SK-MEL-5 (cell line): ENCODE measurements at regions not wholly inside any gene's neighbourhood (a gene's known extent, or its start where the extent isn't known, plus 50 kb on each side); places are given as distances from the start of the nearest gene placed in this dataset.

Experiments used
- DNase-seq: peaks from one replicate; pipeline ENCODE4 v3.0.0-alpha.2; 2016; ENCODE audit warnings: low read depth, low spot score
- in situ Hi-C: cut with HindIII; loops from 2 replicates; pipeline ENCODE4 v1.10.0; 2016; ENCODE audit warnings: low sequenced_read_pairs, high pct_unique_total_duplicates, low pct_unique_long_range_greater_than_20kb

DNA sequence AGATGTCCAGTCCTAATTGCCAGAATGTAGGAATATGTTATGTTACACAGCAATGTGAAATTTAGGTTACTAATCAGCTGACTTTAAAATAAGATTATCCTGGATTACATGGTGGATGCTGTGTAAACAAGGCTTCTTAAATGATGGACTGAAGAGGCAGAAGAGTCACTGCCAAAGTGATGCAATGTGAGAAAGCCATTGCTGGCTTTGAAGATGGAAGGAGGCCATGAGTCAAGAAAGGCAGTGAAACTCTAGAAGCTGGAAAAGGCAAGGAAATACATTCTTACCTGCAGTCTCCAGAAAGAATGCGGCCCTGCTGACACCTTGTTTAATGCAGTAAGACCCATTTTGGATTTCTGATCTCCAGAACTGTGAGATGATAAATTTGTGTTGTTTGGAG lies 179.1 kb upstream of the ZPLD1 start:
- no peak for DNase-seq
- in situ Hi-C loops: no loop called here

DNA sequence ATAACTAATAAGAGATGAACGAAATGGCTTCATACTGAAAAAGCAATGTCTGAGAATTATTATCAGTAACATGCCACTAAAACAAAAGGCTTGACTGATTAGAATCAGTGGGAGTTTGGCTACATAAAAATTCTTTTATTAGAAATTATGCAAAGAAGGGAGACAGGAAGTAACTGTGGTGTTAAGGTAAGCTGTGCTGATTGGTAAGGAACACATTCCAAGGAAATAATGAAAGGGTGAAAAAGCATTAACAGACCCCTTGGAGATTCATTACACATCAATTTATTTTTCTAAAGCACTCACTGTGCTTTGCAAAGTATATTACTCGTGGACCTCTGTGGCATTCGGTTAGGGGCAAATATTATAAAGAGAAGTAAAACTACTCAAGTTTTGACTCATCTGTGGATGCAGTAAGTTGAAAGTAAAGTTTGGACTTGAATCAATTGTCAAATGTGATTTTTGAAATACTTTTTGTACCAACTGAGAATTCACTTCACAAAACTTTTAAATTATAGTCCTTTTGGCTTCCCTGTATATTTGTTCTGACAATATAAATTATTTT lies 176.1 kb upstream of the ZPLD1 start:
- in situ Hi-C loops: no loop called here
- DNase-seq: peak; percentile 59

DNA sequence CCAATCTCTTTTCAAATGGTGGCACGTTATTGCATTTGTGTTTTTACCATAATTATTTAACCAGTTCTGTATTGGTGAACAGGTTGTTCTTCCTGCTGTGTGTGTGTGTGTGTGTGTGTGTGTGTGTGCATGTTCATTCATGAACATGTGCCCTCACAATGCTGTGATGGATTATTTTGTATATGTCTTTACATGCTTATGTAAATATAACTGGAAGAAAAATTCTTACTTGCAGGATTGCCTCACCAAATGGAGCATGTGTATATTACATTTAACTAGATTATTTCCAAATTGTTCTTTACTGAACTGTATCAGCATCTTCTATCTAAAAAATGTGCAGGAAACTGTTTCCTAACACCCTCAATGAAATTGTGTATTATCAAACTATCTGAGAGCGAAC lies 175.2 kb upstream of the ZPLD1 start:
- DNase-seq: no peak
- in situ Hi-C loops: no loop called here

DNA sequence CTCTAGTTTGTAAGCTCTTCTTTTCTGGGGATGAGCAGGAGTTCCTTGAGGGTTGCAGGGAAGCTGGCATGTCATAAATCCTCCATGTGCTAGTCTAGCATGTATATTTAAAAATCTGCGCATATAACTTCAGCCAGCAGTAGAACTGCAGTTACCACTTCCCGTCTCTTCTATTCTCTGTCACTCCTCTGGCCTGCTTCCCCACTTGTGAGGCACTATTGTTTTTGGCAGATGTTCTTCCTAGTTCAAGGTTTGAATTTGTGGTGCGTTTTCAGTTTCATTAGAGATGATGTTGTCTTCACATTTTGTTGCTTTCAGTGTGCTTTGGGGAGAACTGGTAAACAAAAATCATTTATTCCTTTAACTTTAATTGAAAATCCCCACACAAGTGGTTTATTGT lies 169.1 kb upstream of the ZPLD1 start:
- in situ Hi-C loops: no loop called here
- DNase-seq: no peak

DNA sequence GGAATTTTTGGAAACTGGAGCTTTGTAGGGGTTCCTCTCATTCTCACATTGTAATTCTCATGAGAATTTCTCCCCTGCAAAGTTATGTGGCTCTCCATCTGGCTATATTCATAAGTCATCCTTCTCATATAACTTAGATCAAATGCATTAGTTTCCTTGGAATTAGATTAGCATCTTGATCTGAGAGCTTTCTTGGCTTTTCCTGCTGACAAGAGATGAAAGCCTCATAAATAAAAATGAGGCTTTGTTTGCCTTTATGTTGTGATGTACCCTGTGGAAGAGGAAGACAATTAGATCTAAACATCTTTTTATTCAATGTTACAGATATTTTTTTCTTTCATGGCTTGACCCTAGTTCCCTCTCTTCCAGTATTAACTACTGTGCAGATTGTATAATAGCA lies 165.4 kb upstream of the ZPLD1 start:
- no peak for DNase-seq
- in situ Hi-C loops: no loop called here

DNA sequence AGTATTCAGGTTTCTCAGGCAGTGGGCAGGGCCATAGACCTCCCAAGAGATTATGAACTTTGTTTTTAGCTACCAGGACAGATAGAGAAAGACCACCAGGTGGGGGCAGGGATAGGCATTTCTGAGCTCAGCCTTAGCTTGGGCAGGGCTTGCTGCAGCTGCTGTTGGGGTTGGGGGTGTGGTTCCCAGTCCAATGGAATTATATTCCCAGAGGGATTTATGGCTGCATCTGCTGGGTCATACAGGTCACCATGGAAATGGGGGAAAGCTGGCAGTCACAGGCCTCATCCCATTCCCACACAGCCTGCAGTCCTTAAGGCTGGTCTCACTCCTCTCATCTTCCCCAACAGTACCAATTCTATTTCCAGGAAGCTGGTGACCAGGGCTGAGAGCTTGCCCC lies 144.6 kb upstream of the ZPLD1 start:
- in situ Hi-C loops: no loop called here
- DNase-seq: no peak

DNA sequence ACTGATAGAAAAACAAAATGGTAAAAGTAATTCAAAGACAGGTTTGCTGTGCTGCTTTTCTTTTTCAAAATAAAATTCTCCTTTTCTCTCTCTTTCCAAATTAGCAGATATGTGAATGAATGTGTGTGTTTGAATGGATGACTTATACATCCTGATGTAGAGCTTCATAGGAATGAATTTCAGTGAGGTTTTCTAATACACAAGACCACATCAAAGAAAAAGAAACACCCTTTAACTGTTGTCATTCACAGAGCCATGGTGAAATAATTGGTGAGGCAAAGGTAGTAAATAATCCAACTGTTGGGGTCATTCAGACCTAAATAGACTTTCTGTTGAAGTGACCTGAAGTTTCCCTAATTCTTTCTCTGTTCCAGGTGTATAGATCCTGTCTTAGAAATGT lies 139.1 kb upstream of the ZPLD1 start:
- in situ Hi-C loops: no loop called here

DNA sequence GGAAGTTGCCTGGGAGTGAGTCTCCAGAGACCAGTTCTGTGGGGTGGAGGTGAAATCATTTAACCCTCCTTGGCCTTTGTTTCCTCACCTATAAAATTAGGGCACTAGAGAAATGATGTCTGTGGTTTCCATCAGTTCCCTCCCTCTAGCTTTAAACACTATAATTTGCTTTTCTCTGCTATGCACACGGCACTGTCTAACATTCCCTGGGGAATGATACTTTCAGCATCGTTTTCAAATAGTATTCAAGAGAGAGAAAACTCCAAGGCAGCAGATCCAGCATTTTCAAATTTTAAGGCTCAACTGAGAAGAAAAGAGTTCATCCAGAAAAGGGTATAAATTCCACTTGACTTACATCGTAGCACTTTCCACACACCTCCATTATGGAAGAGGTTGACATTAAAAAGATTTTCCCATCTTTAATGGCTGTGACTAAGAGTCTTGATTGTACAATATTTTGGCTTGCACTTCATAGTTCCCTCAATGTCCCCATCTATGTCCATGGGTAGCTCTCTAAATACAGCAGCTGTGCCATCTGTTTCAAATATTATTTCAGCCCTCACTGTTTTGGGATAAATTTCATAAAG lies 137.7 kb upstream of the ZPLD1 start:
- in situ Hi-C loops: no loop called here
- no peak for DNase-seq

More for the DNA sequence above, 139.1 kb upstream of the ZPLD1 start:
- DNase-seq: no peak

DNA sequence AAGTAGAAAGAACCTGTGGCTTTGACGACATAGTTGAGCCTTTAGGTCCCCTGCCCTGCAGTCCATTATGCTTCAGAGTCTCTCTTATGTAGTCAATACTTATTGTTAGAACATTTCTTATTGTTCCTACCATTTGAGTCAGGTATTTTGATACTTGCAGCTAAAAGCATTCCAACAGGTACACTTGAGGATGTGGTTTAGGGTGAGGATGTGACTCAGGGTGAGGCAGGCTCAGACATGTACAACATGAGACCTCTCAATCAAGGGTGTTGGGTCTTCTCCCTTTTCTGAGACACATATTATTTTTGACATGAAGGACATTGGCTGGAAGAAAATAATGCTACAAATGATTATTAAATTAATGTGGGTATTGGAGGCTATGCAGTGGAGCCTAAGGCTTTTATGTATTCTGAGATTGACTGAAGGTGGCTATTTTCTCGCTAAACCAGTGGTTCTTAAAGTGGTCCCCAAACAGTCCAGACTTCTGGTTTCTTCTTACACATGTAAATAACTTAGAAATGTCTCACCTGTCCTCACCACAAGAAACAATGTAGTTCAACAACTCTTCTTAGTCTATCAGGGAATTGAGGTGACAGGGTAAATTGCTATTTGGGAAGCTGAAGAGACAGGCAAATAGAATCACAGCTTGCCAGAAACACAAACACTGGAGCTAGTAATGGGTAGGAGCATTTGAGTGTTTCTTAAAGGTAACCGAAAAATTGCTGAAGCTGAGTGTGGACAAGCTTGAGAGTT lies 135.5 kb upstream of the ZPLD1 start:
- in situ Hi-C loops: no loop called here
- no peak for DNase-seq

DNA sequence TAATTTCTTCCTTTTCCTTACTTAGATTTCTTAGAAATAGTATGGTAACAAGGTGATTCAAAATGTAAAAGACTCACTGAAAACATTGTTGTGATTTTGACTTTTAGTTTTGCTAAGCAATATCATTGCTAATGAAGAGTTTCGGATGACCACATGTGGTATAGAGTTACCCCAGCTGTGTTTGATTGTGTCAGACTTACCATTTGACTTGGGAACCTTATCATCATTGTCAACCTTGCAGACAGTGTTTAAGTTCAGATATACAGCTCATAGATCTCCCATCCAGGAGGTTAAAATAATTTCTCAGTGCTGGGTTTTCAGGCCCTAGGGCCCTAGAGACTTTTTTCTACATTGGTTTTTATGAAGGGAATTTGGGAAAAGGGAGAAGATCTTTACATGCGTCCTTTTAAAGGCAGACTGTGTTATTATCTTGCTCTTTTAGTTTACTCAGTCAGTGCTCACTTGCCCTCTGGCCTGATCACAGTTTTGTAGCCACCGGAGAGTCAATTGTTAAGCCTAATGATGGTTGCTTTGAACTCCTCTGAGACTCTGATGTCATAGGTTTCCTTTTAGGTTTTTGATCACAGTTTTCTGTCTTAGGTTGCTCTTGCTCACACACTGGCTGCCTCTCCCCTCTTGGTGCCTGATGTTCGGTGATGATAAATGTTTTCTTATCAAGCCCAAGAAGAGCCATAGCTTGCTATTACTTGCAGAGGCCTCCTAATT lies 133.5 kb upstream of the ZPLD1 start:
- in situ Hi-C loops: no loop called here
- DNase-seq: no peak

DNA sequence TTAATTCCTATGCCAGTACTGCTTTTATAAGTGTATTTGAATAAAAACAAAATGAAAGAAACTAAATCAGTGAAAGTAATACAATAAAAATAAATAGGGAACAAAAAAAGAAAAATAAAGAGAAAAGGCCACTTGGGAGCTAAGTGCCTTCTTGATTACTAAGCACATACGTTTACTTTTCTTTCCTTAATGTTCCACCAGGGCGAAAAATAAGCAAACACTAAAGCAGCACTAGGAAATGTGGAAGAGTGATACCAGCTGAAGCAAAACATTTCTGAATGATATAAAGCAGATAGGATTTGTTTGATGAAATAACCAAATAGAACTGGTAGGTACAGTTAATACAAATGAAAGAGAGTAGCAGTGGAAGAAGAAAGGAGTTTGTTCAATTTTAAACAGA lies 132.8 kb upstream of the ZPLD1 start:
- no peak for DNase-seq
- in situ Hi-C loops: no loop called here

DNA sequence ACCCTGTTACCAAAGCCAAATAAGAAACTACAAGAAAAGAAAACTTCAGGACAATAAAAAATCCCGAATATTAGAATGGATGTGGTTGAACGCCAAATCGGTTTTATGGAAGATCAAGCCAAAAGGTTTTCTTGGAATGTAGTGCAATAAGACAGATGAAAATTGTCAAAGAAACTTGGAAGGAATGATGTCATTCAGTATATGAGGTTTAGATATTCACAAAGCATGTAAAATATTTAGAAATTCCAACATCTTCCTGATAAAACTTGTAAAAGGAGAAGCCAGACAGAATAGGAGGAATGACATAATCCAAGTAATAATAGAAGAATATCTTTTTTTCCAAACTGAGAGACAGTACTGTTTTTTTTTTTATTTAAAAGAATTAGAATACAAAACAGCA lies 130.3 kb upstream of the ZPLD1 start:
- DNase-seq: no peak
- in situ Hi-C loops: no loop called here

DNA sequence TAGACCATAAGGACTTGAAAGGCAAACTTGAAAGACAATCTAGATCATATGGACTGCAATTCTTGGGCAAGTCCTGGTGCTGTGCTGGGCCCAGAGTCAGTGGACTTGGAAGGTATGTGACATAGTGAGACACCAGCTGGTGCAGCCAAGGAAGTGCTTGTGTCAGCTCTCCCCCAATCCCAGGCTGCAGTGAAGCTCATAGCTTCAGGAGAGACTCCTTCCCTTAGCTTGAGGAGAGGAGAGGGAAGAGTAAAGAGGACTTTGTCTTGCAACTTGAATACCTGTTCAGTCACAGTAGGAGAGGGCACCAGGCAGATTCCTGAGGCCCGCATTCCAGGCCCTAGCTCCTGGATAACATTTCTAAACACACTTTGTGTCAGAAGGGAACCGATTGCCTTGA lies 127.4 kb upstream of the ZPLD1 start:
- DNase-seq: no peak
- in situ Hi-C loops: no loop called here

DNA sequence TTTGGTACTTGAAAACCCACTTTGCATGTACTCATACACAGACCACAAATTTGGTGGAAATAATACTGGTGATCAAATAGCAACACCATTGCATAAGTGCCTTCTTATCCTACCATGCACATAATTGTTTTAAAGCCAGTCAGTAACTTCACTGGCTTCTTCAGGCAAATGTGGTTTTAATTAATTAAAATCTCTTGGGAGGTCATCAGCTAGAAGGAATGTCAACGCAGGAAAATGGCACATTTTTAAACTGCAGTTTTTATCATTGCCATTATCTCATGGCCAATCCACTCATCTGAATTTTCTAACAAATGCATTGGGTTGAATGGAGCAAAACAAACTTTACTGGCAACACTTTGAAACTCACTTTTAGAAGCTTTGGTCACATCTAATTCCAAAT lies 105.7 kb upstream of the ZPLD1 start:
- in situ Hi-C loops: no loop called here
- DNase-seq: no peak

DNA sequence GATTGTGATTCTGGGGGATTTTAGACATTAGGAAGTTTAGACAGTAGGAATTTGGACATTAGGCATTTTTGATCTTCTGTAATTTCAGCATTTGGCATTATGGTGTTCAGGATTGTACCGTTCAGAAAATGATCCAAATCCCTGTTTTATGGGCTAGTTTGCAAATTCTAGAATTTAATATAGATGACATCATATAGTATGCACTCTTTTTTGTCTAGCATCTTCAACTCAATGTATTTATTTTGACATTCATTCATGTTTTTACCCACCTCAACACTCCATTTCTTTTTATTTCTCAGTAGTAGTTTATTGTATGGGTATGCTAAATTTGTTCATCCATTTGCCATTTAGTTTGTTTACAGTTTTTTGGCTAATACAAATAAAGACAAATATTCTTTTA lies 105.3 kb upstream of the ZPLD1 start:
- DNase-seq: no peak
- in situ Hi-C loops: no loop called here

DNA sequence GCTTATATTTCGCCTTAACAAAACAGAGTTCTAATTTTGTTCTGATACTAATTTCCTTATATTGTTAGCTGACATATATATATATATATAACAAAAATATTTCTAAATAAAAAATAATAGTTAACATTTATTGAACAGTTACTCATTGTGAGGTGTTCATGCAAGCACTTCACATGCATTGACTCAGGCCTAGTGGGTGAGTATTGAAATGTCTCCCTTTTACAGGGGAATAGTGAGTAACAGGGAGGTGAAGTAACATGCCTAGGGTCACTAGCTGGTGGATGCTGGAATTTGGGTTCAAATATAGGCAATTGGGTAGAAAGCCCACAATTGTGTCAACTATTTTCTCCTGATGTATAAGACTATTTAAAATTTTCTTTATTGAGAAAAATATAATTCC lies 102.6 kb upstream of the ZPLD1 start:
- in situ Hi-C loops: no loop called here
- DNase-seq: no peak

DNA sequence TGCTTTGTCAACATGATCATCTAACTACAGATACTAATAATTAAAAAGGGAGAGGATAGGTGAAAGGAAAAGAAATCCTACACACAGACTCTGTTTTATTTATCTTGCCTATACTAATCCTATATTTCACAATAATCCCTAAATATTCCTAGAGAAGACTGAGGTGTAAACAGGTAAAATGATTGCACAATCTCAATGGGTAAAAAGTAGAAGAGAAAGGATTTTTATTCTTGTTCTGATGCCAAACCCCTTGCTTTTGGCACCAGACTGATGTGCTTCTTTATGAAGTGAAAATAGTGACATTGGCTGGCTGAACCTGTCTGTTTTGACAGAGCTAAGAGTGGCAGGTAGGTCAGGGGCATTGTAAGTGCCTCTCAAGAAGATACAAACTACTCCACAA lies 101.9 kb upstream of the ZPLD1 start:
- DNase-seq: no peak
- in situ Hi-C loops: no loop called here

DNA sequence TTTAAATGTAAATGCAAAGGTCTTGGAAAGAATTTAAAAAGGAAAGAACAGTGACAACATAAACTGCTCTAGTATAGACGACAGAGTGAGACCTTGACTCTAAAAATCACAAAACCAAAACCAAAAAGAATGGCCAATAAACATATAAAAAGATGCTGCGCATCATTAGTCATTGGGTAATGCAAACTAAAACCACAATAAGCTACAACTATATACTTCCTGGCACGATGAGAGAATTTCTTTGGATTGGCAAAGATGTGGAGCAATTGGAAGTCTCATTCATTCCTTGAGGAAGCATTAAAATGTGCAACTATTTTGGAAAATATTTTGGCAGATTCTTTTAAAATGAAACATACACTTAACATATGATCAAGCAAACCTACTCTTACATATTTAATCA lies 98.7 kb upstream of the ZPLD1 start:
- in situ Hi-C loops: no loop called here
- no peak for DNase-seq

DNA sequence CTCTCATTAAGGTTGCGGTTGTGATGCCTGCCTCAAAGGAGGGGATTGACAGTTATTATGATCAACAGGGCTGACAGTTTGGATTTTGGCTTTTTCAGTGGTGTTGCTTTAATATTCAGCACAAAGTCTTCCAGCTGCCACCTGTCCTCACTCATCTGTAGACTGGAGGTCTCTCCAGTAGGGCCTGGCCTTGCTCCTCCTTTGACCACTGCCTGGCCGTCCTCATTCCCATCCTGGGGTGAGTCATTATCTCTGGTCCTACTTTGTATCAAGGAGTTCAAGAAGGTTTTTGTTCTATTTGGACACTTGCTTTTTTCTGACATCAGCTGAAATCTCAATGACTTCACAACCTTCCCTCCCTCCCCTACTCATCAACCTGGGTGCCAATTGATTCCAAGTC lies 95.1 kb upstream of the ZPLD1 start:
- in situ Hi-C loops: no loop called here
- DNase-seq: no peak
